CD4-positive, alpha-beta T cell treated with Interleukin-1 beta for 1 hour (primary cell): ENCODE measurements at regions not wholly inside any gene's neighbourhood (a gene's known extent, or its start where the extent isn't known, plus 50 kb on each side); places are given as distances from the start of the nearest gene placed in this dataset.

Experiments used
- DNase-seq, 2 donors: peaks; one replicate each; pipeline ENCODE4 v3.0.0-alpha.2; 2020 to 2022

DNA sequence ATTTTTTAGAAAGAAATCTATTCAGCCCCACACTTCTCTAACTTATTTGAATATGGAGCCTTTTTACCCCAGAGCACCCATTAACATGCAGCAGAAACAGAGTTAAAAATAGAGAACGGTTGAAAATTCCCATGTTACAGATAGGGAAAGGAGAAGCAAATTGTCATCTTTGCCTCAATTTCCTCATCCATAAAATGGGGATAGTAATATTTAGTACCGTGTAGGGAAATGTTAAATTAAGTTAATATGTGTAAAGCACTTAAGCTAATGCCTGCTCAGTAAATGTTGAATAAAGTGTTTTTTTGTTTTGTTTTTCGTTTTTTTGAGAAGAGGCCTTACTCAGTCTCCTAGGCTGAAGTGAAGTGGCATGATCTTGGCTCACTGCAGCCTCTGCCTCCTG, 50.3 kb downstream of the NAV1 start:
- no peak for DNase-seq

DNA sequence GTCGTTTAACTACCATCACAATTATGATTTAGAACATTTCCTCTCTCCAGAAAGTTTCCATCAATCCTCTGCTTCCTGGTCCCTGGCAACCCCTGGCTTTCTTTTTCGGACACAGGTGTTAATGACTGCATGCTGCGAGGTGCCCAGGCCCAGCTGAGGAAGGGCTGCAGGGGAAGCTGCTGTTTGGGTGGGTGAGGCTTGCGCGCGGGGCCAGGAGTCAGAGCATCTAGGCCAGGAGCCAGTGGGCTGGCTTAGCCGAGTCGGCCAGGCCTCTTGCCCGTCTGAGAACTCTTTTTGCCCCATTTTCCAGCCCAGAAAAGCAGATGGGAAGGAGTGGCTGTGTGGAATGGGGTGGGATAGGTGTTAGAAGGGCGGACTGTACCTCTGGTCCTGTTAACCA, 51.5 kb downstream of the NAV1 start:
- DNase-seq, result no peak

DNA sequence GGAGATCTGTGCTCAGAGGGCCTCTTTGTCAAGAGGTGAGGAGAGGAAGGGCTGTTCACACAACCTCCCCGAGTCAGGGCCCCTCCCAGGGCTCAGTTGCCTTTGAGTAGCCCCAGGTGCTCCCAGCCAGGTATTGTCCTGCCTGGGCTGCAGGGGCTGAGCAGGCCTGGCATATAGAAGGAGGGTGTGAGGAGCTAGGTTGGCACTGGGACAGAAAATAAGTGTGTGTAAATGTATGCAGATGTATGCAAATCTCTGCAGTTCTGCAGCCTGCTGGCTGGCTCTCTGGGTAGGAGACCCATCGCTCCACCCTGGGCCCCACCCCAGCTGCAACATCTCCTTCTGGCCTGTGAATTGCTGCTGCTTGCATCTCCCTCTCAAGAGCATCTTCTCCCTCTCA, 52.4 kb downstream of the NAV1 start:
- no peak for DNase-seq

DNA sequence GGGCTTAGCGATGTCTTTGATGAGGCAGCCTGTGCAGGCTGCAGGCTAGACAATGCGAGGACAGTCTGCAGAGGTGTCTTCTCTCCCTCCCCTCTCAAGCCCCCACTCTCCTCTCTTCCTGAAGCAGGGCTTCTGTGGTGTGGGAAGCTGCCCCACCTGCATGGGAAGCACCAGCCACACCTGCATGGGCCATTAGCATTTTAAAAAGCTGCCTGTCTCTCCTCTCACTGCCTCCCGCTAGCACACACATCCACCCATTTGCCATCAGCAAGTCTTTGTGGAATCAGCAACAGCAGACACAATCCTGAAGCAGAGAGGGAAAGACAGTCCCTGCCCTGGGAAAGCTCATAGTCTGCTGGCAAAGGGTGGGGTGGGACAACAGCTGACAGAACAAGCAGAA, 53.1 kb downstream of the NAV1 start:
- DNase-seq, result no peak

DNA sequence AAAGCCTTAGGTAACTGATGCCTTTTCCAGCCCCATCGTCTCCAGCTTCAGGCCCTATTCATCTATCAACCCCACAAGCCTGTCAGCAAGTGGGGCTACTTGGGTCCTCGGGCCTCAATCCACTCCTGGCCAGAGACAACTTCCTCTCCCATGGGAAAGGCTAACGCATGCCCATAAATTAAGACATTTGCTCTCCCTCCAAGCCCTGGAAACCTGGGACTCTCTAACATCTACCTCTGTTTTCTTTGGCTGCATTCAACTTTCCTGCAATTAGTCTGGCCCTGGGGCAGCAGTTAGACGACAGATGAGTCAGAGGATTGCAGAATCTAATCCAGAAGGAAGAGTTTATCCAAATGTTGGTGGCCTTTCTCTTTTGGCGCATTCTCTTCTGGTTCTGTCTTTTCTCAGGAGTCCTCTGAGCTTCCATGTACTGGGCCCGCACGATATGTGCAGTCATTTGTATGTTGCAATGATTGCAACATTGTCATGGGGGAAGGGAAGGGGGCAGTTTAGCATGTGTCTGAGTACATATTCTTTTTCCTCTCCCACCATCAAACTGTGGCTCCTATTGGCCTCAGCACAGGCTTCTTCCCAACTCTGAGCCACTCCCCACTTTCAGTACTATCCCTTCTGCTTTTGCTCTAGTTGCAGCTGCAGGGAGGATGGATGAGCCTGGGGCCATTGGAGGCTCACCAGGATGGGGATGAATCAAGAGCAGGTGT, 54.4 kb downstream of the NAV1 start:
- DNase-seq, result peak in 1 of 2 donors; percentile 22

DNA sequence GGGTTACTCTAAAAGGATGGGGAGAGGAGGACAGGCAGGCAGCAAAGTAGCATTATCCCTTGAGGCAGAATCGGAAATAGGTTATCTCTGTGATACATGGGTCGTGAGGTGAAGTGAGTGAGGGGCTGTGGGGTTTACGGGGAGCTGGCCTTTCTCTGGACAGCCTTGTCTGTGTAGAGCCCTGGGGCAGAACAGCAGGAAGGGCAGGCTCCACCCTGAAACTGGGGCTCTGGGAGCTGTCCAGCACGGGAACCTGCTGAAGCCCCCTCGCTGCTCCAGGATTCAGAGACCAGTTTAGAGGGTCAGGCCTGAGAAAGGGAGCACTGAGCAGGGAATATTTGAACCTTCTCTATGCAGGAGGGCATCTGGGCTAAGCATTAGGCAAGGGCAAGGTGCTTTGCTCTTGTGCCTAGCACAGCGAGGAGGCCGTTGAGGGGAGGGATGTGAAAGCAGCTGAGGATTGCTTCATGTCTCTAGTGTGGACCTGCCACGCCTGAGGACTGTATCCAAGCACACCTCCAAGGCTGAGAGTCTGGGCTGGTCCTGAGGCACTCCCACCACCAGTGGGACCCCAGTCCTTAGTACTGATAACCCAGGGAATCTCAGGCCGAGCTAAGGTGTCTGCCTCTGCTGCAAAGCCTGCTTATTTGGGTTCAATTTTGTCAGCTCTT, 55.8 kb downstream of the NAV1 start:
- DNase-seq, result no peak

DNA sequence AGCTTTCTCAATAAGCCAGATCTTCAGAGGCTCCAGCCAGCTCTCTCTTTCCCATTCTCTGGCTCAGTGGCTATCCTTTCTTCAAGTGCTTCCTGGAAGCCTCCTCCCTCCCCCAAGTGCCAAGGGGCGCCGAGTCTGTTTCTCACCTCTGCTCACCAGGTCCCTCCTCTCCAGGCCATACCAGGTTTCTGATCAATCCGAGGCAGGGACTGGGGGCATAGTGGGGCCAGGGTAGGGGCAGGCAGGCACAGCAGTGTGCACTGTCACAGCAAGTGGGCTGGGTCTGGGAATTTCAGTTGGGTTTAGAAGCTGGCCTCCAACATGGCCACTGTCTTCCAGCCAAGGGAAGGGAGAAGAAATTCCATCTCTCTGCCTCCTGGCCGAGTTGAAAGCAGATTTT, 56.5 kb downstream of the NAV1 start:
- no peak for DNase-seq

DNA sequence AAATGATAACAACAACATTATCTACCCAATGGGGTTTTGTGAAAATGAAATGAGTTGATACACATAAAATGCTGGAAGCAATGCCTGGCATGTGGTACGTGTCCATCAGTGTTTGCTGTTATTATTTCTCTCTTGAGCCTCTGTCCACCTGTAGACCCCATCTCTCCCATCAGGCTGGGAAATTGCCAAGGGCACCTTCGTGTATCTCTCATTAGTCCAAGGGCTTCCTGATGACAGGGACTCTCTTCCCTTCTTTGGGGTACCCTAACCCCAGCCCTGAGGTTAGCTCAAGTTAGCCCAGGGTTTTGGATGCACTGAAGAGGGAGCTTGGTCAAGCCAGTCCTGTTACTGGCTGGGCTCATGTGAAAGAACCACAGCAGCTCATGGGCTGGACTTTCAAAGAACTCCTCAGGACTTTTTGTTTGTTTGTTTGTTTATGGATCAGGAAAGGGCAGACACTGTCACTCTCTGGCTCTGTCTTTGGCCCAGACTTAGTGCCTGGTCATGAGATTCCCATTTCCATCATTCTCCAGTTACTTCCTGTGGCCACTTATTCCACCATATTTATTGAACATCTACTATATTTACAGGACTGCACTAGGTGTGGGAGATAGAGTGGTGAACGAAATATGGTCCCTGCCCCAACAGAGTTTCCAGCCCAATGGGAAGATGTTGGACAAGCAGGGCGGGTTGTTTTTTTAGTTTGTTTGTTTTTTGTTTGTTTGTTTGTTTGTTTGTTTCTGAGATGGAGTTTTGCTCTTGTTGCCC, 57.4 kb downstream of the NAV1 start:
- no peak for DNase-seq

DNA sequence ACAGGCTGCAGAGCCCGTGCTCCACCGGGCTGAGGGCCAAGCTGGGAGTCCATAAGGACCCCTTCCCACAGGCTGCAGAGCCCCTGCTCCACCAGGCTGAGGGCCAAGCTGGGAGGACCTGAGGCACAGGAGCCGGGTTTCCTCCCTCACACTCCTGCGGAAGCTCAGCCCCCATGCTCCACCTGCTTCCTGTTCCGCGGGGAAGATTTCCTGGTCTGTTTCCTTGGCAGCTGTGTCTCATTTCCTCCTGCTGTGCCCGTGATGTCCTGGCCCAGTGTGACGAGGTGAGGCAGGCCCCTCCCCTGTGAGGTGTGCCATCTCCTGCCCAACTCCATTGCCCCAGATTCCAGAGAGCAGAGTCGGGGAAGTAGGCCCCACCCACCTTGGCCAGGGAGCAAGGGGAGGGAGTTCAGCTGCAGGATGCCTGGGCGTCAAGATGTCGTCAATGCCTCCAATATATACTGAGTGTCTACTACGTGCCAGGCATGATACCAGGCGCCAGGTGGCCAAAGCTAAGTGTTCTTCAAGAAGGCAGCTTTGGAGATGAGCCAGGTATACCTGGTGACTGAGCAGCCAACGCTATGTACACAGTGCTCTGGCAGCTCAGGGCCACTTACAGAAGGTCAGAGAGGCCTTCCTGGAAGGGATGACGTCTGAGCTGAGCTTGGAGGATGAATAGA, 58.8 kb downstream of the NAV1 start:
- no peak for DNase-seq

DNA sequence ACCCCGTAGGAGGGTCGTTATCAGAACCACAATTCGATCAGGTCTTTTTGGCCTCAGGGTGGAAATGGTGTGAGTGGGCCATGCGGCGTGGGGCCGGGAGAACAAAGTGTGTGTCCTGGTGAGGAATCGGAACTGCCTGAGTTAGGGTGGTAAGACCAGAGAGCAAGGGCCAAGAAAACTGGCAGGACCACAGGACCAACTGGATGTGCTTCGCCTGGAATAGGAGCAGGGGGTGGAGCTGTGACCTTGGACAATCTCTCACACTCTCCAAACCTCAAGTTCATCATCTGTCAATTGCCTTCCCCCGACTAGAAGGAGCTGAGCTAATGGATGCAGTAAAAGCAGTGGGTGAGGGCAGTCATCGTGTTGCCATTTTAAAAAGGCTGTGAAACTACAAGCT, 59.5 kb downstream of the NAV1 start:
- DNase-seq, result no peak

DNA sequence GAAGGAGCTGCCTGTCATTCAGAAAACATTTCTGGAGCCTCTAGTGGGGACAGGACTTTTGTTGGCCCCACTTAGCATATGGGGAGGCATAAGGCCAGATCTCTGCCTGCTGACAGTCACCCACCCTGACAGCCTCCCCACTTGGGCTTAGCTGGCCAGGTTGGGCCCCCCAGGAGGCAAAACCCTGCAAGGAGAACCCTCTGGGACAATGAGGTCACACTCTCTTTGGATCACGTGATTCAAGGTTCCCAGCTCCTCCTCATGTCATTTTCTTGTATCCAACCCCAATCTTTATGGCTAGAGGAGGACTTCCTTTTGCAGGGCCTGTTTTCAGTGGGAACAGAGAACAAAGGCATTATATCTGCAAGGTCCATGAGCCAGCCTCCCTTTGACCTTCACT, 60.0 kb downstream of the NAV1 start:
- no peak for DNase-seq

DNA sequence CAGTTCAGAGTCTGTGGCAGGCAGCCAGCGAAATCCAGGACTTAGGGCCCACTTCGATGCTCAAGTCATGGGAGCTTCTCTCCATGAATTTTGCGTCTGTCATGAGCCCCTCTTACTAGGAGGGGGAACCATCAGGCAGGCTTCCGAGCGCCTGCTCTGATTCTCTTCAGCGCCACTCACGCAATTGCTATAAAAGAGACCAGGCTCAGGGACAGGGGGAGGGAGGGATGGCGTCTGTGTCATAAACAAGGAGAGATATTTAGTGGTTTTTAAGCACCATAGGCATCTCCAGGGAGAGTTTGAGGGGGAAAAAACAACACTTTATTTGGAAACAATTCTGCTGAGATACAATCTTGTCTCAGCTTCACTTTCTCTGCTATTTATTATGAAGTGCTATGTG, 60.6 kb downstream of the NAV1 start:
- DNase-seq, result no peak

DNA sequence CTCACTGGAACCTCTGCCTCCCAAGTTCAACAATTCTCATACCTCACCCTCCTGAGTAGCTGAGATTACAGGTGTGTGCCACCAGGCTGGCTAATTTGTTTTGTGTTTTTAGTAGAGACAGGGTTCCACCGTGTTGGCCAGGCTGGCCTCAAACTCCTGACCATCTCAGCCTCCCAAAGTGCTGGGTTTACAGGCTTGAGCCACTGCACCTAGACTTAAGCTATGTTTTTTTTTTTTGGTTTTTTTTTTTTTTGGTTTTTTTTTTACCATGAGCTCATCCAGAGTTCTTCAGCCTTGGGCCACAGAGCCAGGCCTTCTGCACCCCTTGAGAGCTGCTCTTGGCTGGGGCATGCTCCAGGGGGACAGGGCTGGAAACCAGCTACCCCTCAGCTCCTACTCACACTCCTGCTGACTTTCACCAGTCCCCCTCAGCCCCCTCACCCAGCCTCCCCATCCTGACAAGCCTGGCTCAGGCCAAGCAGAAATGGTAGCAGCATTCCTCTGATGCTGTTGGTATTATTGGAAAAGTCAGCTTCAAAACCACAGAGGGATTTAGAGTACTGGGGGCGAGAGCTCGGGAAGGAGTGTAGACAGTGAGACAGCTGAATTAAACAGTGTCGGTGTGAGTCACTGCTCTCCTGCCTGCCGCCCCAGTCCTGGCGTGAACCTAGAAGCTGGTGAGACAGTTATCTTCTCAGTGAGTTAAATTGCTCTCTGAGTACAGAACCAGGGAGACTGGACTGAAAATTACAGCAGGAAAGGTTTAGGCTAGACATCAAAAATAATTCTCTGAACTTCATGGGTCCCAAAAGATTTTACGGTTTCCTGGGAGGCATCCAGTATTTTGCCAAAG, 63.7 kb downstream of the NAV1 start:
- DNase-seq, result no peak

DNA sequence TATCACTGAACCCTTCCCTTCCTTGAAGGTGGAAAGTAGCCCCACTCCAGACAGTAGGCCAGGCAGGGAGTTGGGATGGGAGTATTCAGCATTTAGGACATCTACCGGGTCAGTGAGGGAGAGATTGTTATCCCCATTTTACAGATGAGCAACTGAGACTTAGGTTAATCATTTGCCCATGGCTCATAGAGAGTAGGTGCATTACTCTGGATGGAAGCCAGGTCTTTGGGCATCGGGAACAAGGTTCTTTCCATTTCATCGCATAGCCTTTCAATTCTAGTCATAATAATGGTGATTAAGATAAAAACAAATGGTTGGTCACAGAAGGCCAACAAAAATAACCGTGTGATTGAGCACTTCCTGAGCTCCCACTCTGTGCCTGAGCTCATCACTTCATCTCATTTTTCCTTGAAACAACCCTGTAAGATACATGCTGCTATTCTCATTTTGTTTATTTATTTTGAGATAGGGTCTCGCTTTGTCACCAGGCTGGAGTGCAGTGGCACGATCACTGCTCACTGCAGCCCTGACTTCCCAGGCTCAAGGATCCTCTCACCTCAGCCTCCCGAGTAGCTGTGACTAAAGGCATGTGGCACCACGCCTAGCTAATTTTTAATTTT, 64.8 kb downstream of the NAV1 start:
- DNase-seq, result no peak

DNA sequence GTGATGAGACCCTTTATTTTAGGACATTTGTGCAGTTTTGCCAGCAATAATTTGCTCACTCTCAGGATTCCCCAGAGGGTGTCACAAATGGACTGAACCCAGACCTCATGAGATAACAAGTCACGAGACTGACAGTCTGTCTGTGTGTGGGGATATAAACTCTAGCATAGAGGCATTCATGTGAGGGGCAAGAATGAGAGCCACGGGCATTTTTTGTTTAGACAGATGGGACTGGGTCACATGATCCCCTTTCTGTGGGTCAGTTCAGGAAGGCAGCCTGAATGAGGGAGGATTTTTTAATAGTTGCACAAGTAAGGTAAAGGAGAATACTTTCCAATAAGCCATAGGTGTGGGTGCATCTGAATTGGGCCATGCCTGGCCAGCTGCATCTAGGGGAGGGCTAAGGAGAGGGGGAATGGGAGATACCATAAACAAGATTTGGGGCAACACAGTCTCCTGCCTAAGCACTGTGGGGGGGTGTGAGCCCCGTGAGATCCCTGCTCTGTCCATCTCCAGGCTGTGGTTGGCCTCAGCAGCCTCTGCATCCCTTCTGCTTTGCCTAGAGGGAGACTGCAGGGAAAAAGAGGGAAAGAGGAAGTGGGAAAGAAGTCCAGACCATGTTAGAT, 66.6 kb downstream of the NAV1 start:
- no peak for DNase-seq

DNA sequence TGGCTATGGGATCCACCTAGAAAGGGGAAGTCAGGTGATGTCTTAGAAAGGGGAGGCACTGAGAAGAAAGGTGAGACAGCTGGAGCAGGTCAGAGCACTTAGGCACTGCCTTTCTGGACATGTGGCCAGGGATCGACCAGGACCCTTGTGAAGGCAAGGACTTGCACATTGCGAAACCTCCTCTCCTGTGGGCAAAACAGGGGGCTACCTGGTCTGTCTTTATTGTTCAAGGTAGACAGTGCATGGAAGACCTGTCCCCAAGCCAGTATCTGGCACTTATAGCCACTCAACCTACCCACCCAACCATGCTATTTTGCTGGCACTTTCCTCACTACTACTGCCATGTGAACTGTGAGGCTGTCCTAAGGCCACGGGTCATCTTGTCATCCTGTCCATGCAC, 67.2 kb downstream of the NAV1 start:
- no peak for DNase-seq

DNA sequence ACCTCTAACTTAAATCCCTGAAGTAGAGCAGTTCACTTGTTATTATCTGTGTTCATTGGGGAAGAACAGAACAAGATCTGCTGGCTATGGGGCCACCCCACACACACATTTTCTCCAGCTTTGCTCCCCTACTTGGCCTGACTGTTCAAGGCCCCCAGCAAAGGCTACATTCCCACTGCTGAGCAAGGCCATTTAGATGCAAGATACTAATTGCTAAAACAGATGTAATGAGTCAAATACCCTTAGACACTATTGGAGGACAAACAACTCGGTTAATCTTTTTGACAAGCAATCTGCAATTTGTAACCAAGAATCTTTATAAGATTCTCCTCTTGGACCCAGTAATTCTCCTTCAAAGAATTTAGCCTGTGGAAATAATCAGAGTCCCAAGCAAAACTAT, 67.7 kb downstream of the NAV1 start:
- no peak for DNase-seq

DNA sequence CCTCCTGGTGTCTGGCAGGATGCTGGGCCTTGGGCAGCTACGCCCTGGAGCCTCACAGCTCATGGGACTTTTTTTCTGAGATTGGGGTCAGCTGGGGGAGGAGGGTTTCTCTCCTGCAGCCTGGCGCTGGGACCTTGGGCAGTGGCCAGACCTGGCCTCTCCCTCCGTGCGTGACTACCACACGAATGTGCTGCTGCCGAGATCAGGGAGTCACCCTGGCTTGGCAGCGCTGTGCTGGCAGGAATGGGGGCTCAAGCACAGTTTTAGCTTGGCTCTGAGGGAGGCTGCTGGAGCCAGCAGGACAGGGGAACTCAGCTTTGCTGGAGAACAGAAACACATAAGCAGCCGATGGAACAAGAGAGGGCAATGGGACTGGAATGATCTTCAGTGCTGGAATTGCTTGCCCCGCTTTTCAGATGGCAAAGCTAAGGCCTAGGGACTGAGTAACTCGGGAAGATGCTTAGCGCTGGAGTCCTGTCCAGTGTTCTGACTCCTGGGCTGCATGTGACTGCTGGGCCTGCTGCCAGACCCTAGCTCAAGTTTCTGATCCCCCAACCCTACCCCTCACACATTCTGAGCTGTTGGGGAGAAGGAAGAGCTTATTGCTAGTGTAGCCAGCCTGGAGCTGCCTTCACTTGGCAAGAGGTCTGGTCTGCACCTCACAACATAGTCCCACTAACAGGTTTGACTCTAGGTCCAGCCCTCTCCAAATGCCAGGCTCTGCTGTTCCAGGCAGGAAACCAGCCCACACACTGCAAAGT, 69.9 kb downstream of the NAV1 start:
- no peak for DNase-seq

DNA sequence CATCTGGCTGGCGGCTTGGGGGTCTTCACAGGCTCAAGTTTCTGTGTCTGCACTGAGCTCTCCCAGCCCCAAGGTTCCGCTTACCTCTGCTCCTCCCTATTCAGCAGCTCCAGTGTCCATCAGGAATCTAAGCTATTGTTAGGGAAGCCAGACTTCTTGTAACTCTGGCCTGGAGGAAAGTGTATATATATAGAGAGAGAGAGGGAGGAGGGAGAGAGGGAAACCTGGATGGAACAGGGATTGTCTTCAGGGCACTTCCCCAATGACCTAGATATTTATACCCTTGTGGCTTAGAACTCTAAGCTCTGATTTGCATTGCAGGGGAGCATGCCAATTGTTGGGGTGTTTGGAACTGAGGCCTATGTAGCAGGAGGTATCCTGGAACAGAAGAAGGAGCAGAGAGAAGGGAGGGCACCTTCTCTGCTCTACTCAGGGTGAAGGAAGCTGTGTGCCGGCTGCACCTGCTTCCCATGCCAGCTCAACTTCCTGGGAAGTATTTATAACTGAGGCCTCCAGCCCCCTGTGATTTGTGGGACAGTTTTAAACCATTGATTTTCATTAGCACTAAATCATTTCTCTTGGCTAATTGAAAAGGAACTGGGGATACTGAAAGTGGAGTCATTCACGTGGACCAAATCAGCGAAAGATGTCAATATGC, 70.9 kb downstream of the NAV1 start:
- DNase-seq, result no peak

DNA sequence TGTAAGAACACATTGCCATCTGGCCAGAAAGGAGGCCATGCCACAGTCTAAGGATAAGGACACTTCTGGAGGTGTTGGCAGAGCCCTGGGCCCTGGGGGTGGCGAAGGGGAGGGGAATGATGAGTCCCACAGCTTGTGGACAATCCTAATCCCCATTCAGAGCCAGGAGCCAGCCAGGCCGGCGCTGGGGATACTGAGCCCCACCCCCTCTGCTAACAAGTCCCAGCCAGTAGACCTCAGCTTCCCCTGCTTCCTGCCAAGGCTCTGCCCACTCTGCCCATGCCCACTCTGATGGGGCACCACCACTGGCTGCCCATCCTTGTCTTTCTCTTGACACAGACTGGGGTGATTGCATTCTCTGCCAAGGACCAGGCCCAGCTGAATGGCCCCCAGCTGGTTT, 71.9 kb downstream of the NAV1 start:
- DNase-seq, result no peak
